ENCODE measurements at regions not wholly inside any gene's neighbourhood (a gene's known extent, or its start where the extent isn't known, plus 50 kb on each side); places are given as distances from the start of the nearest gene placed in this dataset.

GRCh38 chr13:54196684-54197083 is 1168.1 kb downstream of the OLFM4 start:
- TF ChIP-seq CTCF (conservative IDR thresholded peaks at IDR 0.05; ENCODE audit: low read depth, low read length), result no peak
- no peak for TF ChIP-seq EZH2 (IDR thresholded peaks at IDR 0.05; ENCODE audit: low read length, unreplicated experiment)

Measured in PC-3 (cell line).